Activated naive CD8-positive, alpha-beta T cell treated with anti-CD3 and anti-CD28 coated beads, Interleukin-2, amount 10 ng/mL, durations not matched to agents 7 days and 5 days (primary cell): ENCODE measurements at regions not wholly inside any gene's neighbourhood (a gene's known extent, or its start where the extent isn't known, plus 50 kb on each side); places are given as distances from the start of the nearest gene placed in this dataset.
"Not testable (repeated sequence)": the region's sequence is repeated elsewhere in the genome, so short reads cannot be mapped to it uniquely, and the experiment has no call there.

ENCODE experiments used
- ATAC-seq: fragments of 150-1000 bp; cut with Tn5 transposase; one replicate; pipeline ENCODE4 v1.10.0; 2021; ENCODE audit warnings: low read depth, moderate library complexity
- POLR2A ChIA-PET: fragments of 350-600 bp; sonication (Branson Sonifier 250); formaldehyde crosslinking; loops from one replicate; lab custom pipeline; 2021; ENCODE audit warnings: antibody characterized with exemption; lab: Charles Lee
- DNase-seq: peaks from one replicate; pipeline ENCODE4 v3.0.0; 2021
- H3K27ac Mint-ChIP-seq: one replicate; pipeline ENCODE4 v1.8.0; 2022; ENCODE audit warnings: mild to moderate bottlenecking, mixed read lengths
- H3K27me3 Mint-ChIP-seq: one replicate; pipeline ENCODE4 v1.8.0; 2022; ENCODE audit warnings: mild to moderate bottlenecking, moderate library complexity, mixed read lengths
- H3K36me3 Mint-ChIP-seq: one replicate; pipeline ENCODE4 v1.8.0; 2021; ENCODE audit warnings: mild to moderate bottlenecking, mixed read lengths
- H3K4me1 Mint-ChIP-seq: one replicate; pipeline ENCODE4 v1.8.0; 2021; ENCODE audit warnings: mixed read lengths
- H3K4me3 Mint-ChIP-seq: one replicate; pipeline ENCODE4 v1.8.0; 2022; ENCODE audit warnings: mild to moderate bottlenecking, moderate library complexity, mixed read lengths
- H3K9me3 Mint-ChIP-seq: one replicate; pipeline ENCODE4 v1.8.0; 2021; ENCODE audit warnings: mixed read lengths

DNA sequence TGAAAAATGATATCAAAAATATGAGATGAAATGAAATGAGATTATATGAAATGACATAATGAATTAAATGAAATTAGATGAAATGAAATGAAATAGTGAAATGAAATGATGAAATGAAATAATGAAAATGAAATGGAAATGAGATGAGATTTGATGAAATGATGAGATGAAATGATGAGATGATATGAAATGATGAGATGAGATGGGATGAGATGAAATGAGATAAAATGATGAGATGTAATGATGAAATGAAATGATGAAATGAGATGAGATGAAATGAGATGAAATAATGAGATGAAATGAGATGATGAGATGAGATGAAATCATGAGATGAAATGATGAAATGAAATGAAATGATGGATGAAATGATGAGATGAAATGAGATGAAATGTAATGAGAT, 233.9 kb downstream of the PPIAL4F start:
- POLR2A ChIA-PET, H3K36me3 Mint-ChIP-seq, H3K4me1 Mint-ChIP-seq, H3K27me3 Mint-ChIP-seq, DNase-seq, ATAC-seq, H3K9me3 Mint-ChIP-seq, H3K4me3 Mint-ChIP-seq: not testable (repeated sequence)
- peak overlapping the region; percentile 10 for H3K27ac Mint-ChIP-seq
